SU-DHL-6 (cell line): ENCODE measurements at regions not wholly inside any gene's neighbourhood (a gene's known extent, or its start where the extent isn't known, plus 50 kb on each side); places are given as distances from the start of the nearest gene placed in this dataset.

ENCODE experiments used
- H2AFZ ChIP-seq: fragments of 200-600 bp; sonication (generic); 2 replicates; pipeline ENCODE4 v1.6.1; 2014; ENCODE audit warnings: low read depth, mild to moderate bottlenecking, moderate library complexity, mixed read lengths, antibody characterized with exemption, low read length; ENCODE audit not compliant: severe bottlenecking
- H3F3A ChIP-seq: fragments of 200-600 bp; shearing (Covaris generic); 2 replicates; pipeline ENCODE4 v1.6.0; 2016; ENCODE audit warnings: antibody characterized with exemption, mild to moderate bottlenecking; ENCODE audit not compliant: insufficient read depth
- H3K27ac ChIP-seq: fragments of 200-600 bp; sonication (generic); 2 replicates; pipeline ENCODE4 v1.5.1; 2016; ENCODE audit warnings: low read depth, mild to moderate bottlenecking, low read length, moderate library complexity, mixed read lengths
- H3K27me3 ChIP-seq: fragments of 200-600 bp; sonication (generic), shearing (Covaris generic); 2 replicates; pipeline ENCODE4 v1.6.0; 2014; ENCODE audit warnings: mild to moderate bottlenecking, low read length
- H3K36me3 ChIP-seq: fragments of 200-600 bp; sonication (generic); 2 replicates; pipeline ENCODE4 v1.6.1; 2014; ENCODE audit warnings: mild to moderate bottlenecking, low read length, mixed read lengths
- H3K4me2 ChIP-seq: fragments of 300-600, 200-600 bp; shearing (Covaris generic), sonication (generic); 2 replicates; pipeline ENCODE4 v1.6.0; 2014; ENCODE audit warnings: low read length, low read depth, mild to moderate bottlenecking; ENCODE audit not compliant: poor library complexity, severe bottlenecking
- H3K4me3 ChIP-seq: fragments of 200-600 bp; sonication (generic); 2 replicates; pipeline ENCODE4 v1.5.1; 2014; ENCODE audit warnings: antibody characterized with exemption, low read length, mild to moderate bottlenecking, mixed read lengths; ENCODE audit not compliant: insufficient read depth, poor library complexity, severe bottlenecking
- H3K79me2 ChIP-seq: fragments of 200-600 bp; sonication (generic); 2 replicates; pipeline ENCODE4 v1.6.1; 2014; ENCODE audit warnings: mild to moderate bottlenecking, low read length, moderate library complexity; ENCODE audit not compliant: insufficient read depth
- H3K9ac ChIP-seq: fragments of 200-600 bp; sonication (generic); 2 replicates; pipeline ENCODE4 v1.7.0; 2014; ENCODE audit warnings: mild to moderate bottlenecking, low read length
- H3K9me2 ChIP-seq: fragments of 200-600 bp; sonication (generic); replicated peaks from 2 replicates; pipeline ENCODE4 v1.6.1; 2014; ENCODE audit warnings: low read length; ENCODE audit not compliant: insufficient read depth
- H3K9me3 ChIP-seq: fragments of 200-600 bp; sonication (generic); 2 replicates; pipeline ENCODE4 v1.6.1; 2014; ENCODE audit warnings: low read length, mixed read lengths; ENCODE audit not compliant: insufficient read depth
- H4K20me1 ChIP-seq: fragments of 200-600 bp; sonication (generic); 2 replicates; pipeline ENCODE4 v1.6.1; 2014; ENCODE audit warnings: low read depth, mild to moderate bottlenecking, antibody characterized with exemption, low read length, moderate library complexity, mixed read lengths
- CTCF ChIP-seq: fragments of 200-600 bp; sonication (generic); IDR thresholded peaks from one replicate; pipeline ENCODE4 v1.5.1; 2017; ENCODE audit warnings: antibody characterized with exemption, mild to moderate bottlenecking, low read length, moderate library complexity; ENCODE audit not compliant: insufficient read depth, poor library complexity, severe bottlenecking
- EZH2phosphoT487 ChIP-seq: fragments of 200-600 bp; sonication (generic), shearing (Covaris generic); conservative IDR thresholded peaks from 2 replicates; pipeline ENCODE4 v1.6.1; 2018; ENCODE audit warnings: mild to moderate bottlenecking, antibody characterized with exemption, low read length, moderate library complexity, mixed read lengths

GRCh38 chr3:110301781-110302180 lies 769.8 kb upstream of the NECTIN3 start:
- H3K4me3 ChIP-seq = no peak overlapping the region
- H3K36me3 ChIP-seq = no peaks in the 10 kb centered on the region
- H3K27ac ChIP-seq = no peak overlapping the region

GRCh38 chr3:110307065-110307809 lies 764.4 kb upstream of the NECTIN3 start:
- no peaks in the 10 kb centered on the region for H4K20me1 ChIP-seq
- no peak overlapping the region for H2AFZ ChIP-seq
- H3K36me3 ChIP-seq = no peaks in the 10 kb centered on the region
- H3K9me2 ChIP-seq = no peaks in the 10 kb centered on the region
- no peak overlapping the region for H3K9ac ChIP-seq
- no peaks in the 10 kb centered on the region for H3F3A ChIP-seq
- H3K4me3 ChIP-seq = no peak overlapping the region
- TF ChIP-seq CTCF (no peak), EZH2phosphoT487 (no peak)
- H3K9me3 ChIP-seq = no peaks in the 10 kb centered on the region
- H3K79me2 ChIP-seq = no peaks in the 10 kb centered on the region
- no peak overlapping the region for H3K4me2 ChIP-seq
- H3K27me3 ChIP-seq = no peaks in the 10 kb centered on the region
- no peak overlapping the region for H3K27ac ChIP-seq

More at GRCh38 chr3:110301781-110302180, 769.8 kb upstream of the NECTIN3 start:
- H3K27me3 ChIP-seq = no peaks in the 10 kb centered on the region
- H2AFZ ChIP-seq = no peak overlapping the region
- H3F3A ChIP-seq = no peaks in the 10 kb centered on the region
- TF ChIP-seq EZH2phosphoT487 (no peak), CTCF (no peak)
- no peaks in the 10 kb centered on the region for H3K9me2 ChIP-seq
- no peak overlapping the region for H3K9ac ChIP-seq
- no peaks in the 10 kb centered on the region for H4K20me1 ChIP-seq
- H3K79me2 ChIP-seq = no peaks in the 10 kb centered on the region
- no peaks in the 10 kb centered on the region for H3K9me3 ChIP-seq
- H3K4me2 ChIP-seq = no peak overlapping the region

- TF ChIP-seq CTCF (no peak), EZH2phosphoT487 (no peak)
- no peaks in the 10 kb centered on the region for H3F3A ChIP-seq
- no peak overlapping the region for H3K4me2 ChIP-seq
- H3K9me3 ChIP-seq = no peaks in the 10 kb centered on the region
- H3K27ac ChIP-seq = no peak overlapping the region
- H3K36me3 ChIP-seq = no peaks in the 10 kb centered on the region
- no peak overlapping the region for H3K4me3 ChIP-seq
- no peaks in the 10 kb centered on the region for H4K20me1 ChIP-seq
- H2AFZ ChIP-seq = no peak overlapping the region
- H3K27me3 ChIP-seq = no peaks in the 10 kb centered on the region
- no peak overlapping the region for H3K9ac ChIP-seq
- H3K79me2 ChIP-seq = no peaks in the 10 kb centered on the region
- no peaks in the 10 kb centered on the region for H3K9me2 ChIP-seq
Observed at GRCh38 chr3:110311541-110311940, 760.1 kb upstream of the NECTIN3 start.
